GM19452 (cell line): ENCODE measurements at regions not wholly inside any gene's neighbourhood (a gene's known extent, or its start where the extent isn't known, plus 50 kb on each side); places are given as distances from the start of the nearest gene placed in this dataset.

Source experiments
- ATAC-seq: cut with Tn5 transposase; IDR thresholded peaks from one replicate; pipeline ENCODE4 v1.9.1; 2021; ENCODE audit not compliant: unreplicated experiment

- no peak for ATAC-seq
Measured at GRCh38 chr5:56561455-56561854, 253.9 kb upstream of the MAP3K1 start.

GRCh38 chr5:56558131-56558745, 257.1 kb upstream of the MAP3K1 start:
- ATAC-seq: no peak

GRCh38 chr5:56557198-56557597, 258.2 kb upstream of the MAP3K1 start:
- ATAC-seq: no peak

- ATAC-seq: no peak
Measured at GRCh38 chr5:56552612-56553268, 262.6 kb upstream of the MAP3K1 start.

- ATAC-seq: no peak
Measured at GRCh38 chr5:56550227-56550626, 265.1 kb upstream of the MAP3K1 start.

- no peak for ATAC-seq
Measured at GRCh38 chr5:56549096-56549886, 266.1 kb upstream of the MAP3K1 start.

- ATAC-seq: no peak
Measured at GRCh38 chr5:56545016-56545415, 270.3 kb upstream of the MAP3K1 start.

- no peak for ATAC-seq
Measured at GRCh38 chr5:56543441-56544388, 271.6 kb upstream of the MAP3K1 start.

- no peak for ATAC-seq
Measured at GRCh38 chr5:56540266-56540665, 275.1 kb upstream of the MAP3K1 start.

- no peak for ATAC-seq
Measured at GRCh38 chr5:56538580-56538979, 276.8 kb upstream of the MAP3K1 start.

- ATAC-seq: no peak
Measured at GRCh38 chr5:56535347-56535746, 280.0 kb upstream of the MAP3K1 start.

GRCh38 chr5:56534102-56534829, 281.1 kb upstream of the MAP3K1 start:
- ATAC-seq: no peak

GRCh38 chr5:56532466-56532865, 282.9 kb upstream of the MAP3K1 start:
- ATAC-seq: no peak

- ATAC-seq: no peak
Measured at GRCh38 chr5:56530626-56531138, 284.7 kb upstream of the MAP3K1 start.

- no peak for ATAC-seq
Measured at GRCh38 chr5:56529666-56530430, 285.5 kb upstream of the MAP3K1 start.

- no peak for ATAC-seq
Measured at GRCh38 chr5:56527174-56527573, 288.2 kb upstream of the MAP3K1 start.

- no peak for ATAC-seq
Measured at GRCh38 chr5:56525113-56525512, 290.2 kb upstream of the MAP3K1 start.

- no peak for ATAC-seq
Measured at GRCh38 chr5:56523790-56524575, 290.9 kb upstream of the ANKRD55 start.

GRCh38 chr5:56522960-56523359, 289.8 kb upstream of the ANKRD55 start:
- ATAC-seq: no peak
